ENCODE measurements at regions not wholly inside any gene's neighbourhood (a gene's known extent, or its start where the extent isn't known, plus 50 kb on each side); places are given as distances from the start of the nearest gene placed in this dataset.
A peak's percentile ranks its signal among the peaks of the same experiment; 100 is the strongest.

GRCh38 chr5:72015103-72015548, 92.1 kb upstream of the MAP1B start:
- H3K9me3 ChIP-seq: no peaks in the 10 kb centered on the region
- no peaks in the 10 kb centered on the region for H3K4me1 ChIP-seq
- no peaks in the 10 kb centered on the region for H3K27me3 ChIP-seq
- no peaks in the 10 kb centered on the region for H3K36me3 ChIP-seq
- no peak overlapping the region for H3K4me3 ChIP-seq (replicated peaks in 1 of 3)
- TF ChIP-seq CTCF (IDR thresholded peaks at IDR 0.05): no peak
- no peak for TF ChIP-seq POLR2A (IDR thresholded peaks at IDR 0.05)
- no peak for DNase-seq
- intact Hi-C loops (cut with DNase I): no loop called here
- H3K27ac ChIP-seq: no peak overlapping the region
- 58 to 83% methylated on average over 7 of the region's 7 CpGs for WGBS, 2 donors

- H3K36me3 ChIP-seq: no peaks in the 10 kb centered on the region
- DNase-seq: peak; percentile 19 to 43
- TF ChIP-seq POLR2A (IDR thresholded peaks at IDR 0.05): no peak
- peak; percentile 59 to 78 (median 64) for TF ChIP-seq CTCF (IDR thresholded peaks at IDR 0.05)
- H3K27ac ChIP-seq: no peak overlapping the region
- WGBS, 2 donors: 41 to 61% methylated on average over 1 of the region's 1 CpG
- H3K4me1 ChIP-seq: no peaks in the 10 kb centered on the region
- H3K9me3 ChIP-seq: no peaks in the 10 kb centered on the region
- H3K27me3 ChIP-seq: no peaks in the 10 kb centered on the region
- intact Hi-C loops (cut with DNase I): no loop called here
- H3K4me3 ChIP-seq (replicated peaks in 1 of 3): no peak overlapping the region
These were observed 89.0 kb upstream of the MAP1B start for GRCh38 chr5:72018143-72018803.

GRCh38 chr5:72020161-72020983, 86.9 kb upstream of the MAP1B start:
- Histone ChIP-seq H3K27ac (no peak overlapping the region), H3K4me1 (no peaks in the 10 kb centered on the region), H3K4me3 (replicated peaks in 1 of 3) (no peak overlapping the region), H3K27me3 (no peaks in the 10 kb centered on the region), H3K36me3 (no peaks in the 10 kb centered on the region), H3K9me3 (no peaks in the 10 kb centered on the region)
- intact Hi-C loops (cut with DNase I): no loop called here
- TF ChIP-seq POLR2A (IDR thresholded peaks at IDR 0.05) (no peak), CTCF (IDR thresholded peaks at IDR 0.05) (no peak)
- no peak for DNase-seq
- 56 to 59% methylated on average over 4 of the region's 4 CpGs for WGBS, 2 donors

GRCh38 chr5:72021651-72022357, 85.5 kb upstream of the MAP1B start:
- Histone ChIP-seq H3K4me3 (replicated peaks in 1 of 3) (no peak overlapping the region), H3K4me1 (no peaks in the 10 kb centered on the region), H3K36me3 (no peaks in the 10 kb centered on the region), H3K27me3 (no peaks in the 10 kb centered on the region), H3K9me3 (no peaks in the 10 kb centered on the region), H3K27ac (no peak overlapping the region)
- intact Hi-C loops (cut with DNase I): no loop called here
- 81 to 84% methylated on average over 8 of the region's 8 CpGs for WGBS, 2 donors
- TF ChIP-seq POLR2A (IDR thresholded peaks at IDR 0.05): no peak
- TF ChIP-seq CTCF (IDR thresholded peaks at IDR 0.05): no peak
- DNase-seq: no peak

Data from thyroid gland (tissue), 4 donors.